Ectodermal cell (in vitro differentiated cells): ENCODE measurements at regions not wholly inside any gene's neighbourhood (a gene's known extent, or its start where the extent isn't known, plus 50 kb on each side); places are given as distances from the start of the nearest gene placed in this dataset.

Experiments
- H3K27ac ChIP-seq: 2 replicates; pipeline ENCODE4 v1.7.0; 2013; ENCODE audit warnings: mild to moderate bottlenecking, low read depth, low read length; ENCODE audit not compliant: insufficient read depth, poor library complexity, severe bottlenecking
- H3K27me3 ChIP-seq: 2 replicates; pipeline ENCODE4 v1.7.0; 2013; ENCODE audit warnings: mild to moderate bottlenecking, low read length; ENCODE audit not compliant: insufficient read depth, control insufficient read depth, poor library complexity, severe bottlenecking
- H3K36me3 ChIP-seq: one replicate; pipeline ENCODE4 v1.7.0; 2013; ENCODE audit warnings: low read length; ENCODE audit not compliant: control insufficient read depth, insufficient read depth
- H3K4me1 ChIP-seq: one replicate; pipeline ENCODE4 v1.7.0; 2013; ENCODE audit warnings: low read length; ENCODE audit not compliant: control insufficient read depth, insufficient read depth
- H3K4me3 ChIP-seq: 2 replicates; pipeline ENCODE4 v1.7.0; 2013; ENCODE audit warnings: low read depth, low read length, control low read depth; ENCODE audit not compliant: insufficient read depth
- H3K9me3 ChIP-seq: 2 replicates; pipeline ENCODE4 v1.7.0; 2013; ENCODE audit warnings: mild to moderate bottlenecking, low read length, moderate library complexity; ENCODE audit not compliant: control insufficient read depth
- WGBS, 2 experiments: methylation state at CpG; one replicate each; pipeline ENCODE4 v1.1.7; 2013; ENCODE audit warnings: missing lambda C conversion rate in 2 of 2; 5-methylcytosine and 5-hydroxymethylcytosine counted together

DNA sequence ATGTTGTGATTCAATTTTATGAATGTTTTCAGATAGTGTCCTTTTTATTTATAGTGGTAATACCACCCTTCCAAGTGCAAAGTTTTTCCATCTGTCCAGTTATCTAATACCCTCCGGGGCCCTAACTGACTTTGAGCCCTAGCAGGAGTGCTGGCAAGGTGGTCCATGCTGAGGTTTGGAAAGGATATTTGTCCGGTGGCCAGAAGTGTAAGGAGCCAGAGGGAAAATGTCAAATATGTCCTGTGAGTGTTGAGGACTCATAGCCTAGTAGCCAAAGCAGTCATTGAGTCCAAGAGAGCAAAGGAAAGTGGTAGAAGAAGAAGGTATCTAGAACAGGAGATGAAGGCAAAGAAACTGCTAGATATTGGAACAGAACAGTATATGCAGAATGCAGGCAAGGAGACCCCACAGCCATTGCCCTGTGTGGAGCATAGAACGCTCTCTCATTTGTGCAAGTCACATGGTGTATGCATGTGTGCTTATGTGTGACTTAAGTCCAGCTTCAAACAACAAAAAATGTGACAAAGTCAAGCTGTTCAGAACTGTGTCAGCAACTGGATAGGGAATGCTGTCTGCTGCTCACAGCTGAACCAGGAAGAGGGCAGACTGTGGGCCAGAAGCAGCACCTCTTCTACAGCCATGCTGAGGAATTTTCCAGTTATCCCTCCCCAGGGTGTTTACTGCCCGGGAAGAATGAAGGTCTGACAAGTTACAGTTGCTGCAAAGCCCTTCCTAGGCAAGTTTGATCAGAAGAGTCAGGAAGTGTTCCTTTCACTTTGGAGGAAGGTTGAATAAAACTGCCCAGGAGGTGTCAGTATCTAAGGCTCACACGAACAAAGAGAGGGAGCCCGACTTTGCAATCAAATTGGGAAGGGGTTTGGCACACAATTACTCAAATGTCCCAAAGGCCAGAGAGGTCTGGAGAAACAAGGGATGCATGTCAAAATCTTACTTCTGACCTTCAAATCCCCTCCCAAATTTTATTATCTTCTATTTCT lies 463.3 kb upstream of the DMAC1 start:
- no peaks in the 10 kb centered on the region for H3K9me3 ChIP-seq
- no peaks in the 10 kb centered on the region for H3K27me3 ChIP-seq
- H3K4me1 ChIP-seq = no peaks in the 10 kb centered on the region
- H3K27ac ChIP-seq = no peak overlapping the region
- 53 to 59% methylated on average over 6 of the region's 6 CpGs for WGBS, 2 experiments
- no peaks in the 10 kb centered on the region for H3K36me3 ChIP-seq
- no peak overlapping the region for H3K4me3 ChIP-seq

- no peaks in the 10 kb centered on the region for H3K9me3 ChIP-seq
- H3K27ac ChIP-seq = no peak overlapping the region
- WGBS, 2 experiments = 97 to 99% methylated on average over 3 of the region's 3 CpGs
Measured at GRCh38 chr9:8261737-8262136, 462.2 kb upstream of the DMAC1 start.

DNA sequence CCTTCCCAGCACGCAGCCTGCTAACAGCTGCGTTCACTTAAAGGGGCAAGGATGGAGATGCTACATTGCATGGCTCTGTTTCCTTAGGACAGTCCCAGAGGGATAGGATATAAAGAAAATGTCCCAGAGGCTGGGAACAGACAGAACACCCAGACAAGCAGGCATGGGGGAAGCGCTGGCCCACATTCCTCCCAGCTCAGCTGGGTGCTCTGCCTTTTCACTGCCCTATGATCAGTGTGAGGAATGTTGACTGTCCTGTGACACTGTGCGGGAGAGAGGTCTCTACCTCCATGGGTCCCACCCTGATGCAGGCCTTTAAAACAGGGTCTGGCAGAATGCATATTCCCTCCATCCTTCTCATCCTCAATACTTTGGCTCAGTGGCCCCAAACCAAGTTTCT lies 459.4 kb upstream of the DMAC1 start:
- 85% methylated on average over 4 of the region's 4 CpGs for WGBS, 2 experiments
- Histone ChIP-seq H3K27me3 (no peaks in the 10 kb centered on the region), H3K27ac (no peak overlapping the region), H3K4me1 (no peaks in the 10 kb centered on the region), H3K36me3 (no peaks in the 10 kb centered on the region), H3K4me3 (no peak overlapping the region), H3K9me3 (no peaks in the 10 kb centered on the region)

More at GRCh38 chr9:8261737-8262136, 462.2 kb upstream of the DMAC1 start:
- H3K4me1 ChIP-seq = no peaks in the 10 kb centered on the region
- no peaks in the 10 kb centered on the region for H3K36me3 ChIP-seq
- no peaks in the 10 kb centered on the region for H3K27me3 ChIP-seq
- no peak overlapping the region for H3K4me3 ChIP-seq

GRCh38 chr9:8256880-8257279 lies 457.3 kb upstream of the DMAC1 start:
- no peak overlapping the region for H3K4me3 ChIP-seq
- no peaks in the 10 kb centered on the region for H3K9me3 ChIP-seq
- H3K27ac ChIP-seq = no peak overlapping the region
- 92 to 96% methylated on average over 2 of the region's 2 CpGs for WGBS, 2 experiments
- H3K36me3 ChIP-seq = no peaks in the 10 kb centered on the region
- H3K4me1 ChIP-seq = no peaks in the 10 kb centered on the region
- H3K27me3 ChIP-seq = no peaks in the 10 kb centered on the region

DNA sequence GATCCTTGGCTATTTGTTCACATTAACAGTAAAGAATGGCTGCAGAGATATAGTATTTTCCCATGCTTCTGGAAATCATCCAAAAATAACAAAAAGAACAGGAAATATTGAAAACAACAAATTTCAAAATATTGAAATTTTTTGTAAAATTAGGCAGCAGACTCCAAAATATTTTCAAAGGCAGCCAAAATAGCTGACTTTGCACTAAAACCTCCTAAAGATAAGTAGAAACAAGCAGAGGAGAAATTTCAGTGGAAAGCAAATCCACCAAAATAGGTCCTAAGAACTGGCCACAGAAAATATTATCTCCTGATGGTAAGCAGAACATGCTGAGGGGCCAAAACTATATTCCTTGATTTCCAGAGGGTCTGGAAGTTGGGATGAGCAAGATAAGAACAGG lies 456.3 kb upstream of the DMAC1 start:
- Histone ChIP-seq H3K4me1 (no peaks in the 10 kb centered on the region), H3K9me3 (no peaks in the 10 kb centered on the region), H3K27me3 (no peaks in the 10 kb centered on the region), H3K4me3 (no peak overlapping the region), H3K27ac (no peak overlapping the region), H3K36me3 (no peaks in the 10 kb centered on the region)

GRCh38 chr9:8254541-8254940 lies 455.0 kb upstream of the DMAC1 start:
- H3K4me3 ChIP-seq = no peak overlapping the region
- H3K27me3 ChIP-seq = no peaks in the 10 kb centered on the region
- H3K9me3 ChIP-seq = no peaks in the 10 kb centered on the region
- 92 to 97% methylated on average over 3 to 4 of the region's 4 CpGs for WGBS, 2 experiments
- H3K36me3 ChIP-seq = no peaks in the 10 kb centered on the region
- H3K27ac ChIP-seq = no peak overlapping the region
- no peaks in the 10 kb centered on the region for H3K4me1 ChIP-seq

DNA sequence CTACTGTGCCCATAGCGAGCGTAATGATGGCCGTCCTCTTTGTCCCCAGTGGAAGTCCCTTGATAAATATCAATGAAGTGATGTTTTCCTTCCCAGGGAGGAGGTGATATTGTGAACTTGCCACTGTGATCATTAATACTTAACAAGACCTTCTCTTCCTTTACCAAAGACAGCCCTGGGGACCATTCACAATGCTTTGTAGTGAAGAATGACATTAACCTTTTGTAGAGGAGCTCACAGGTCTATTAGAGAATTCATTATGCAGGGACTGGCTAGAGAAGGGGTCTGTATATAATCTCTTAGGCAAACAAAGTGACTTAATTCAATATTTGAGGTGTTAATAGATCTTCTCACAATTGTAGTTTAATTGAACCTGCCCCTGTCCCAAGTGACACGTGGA lies 452.9 kb upstream of the DMAC1 start:
- H3K36me3 ChIP-seq = no peaks in the 10 kb centered on the region
- H3K4me3 ChIP-seq = no peak overlapping the region
- no peaks in the 10 kb centered on the region for H3K9me3 ChIP-seq
- 96 to 98% methylated on average over 3 to 4 of the region's 4 CpGs for WGBS, 2 experiments
- no peak overlapping the region for H3K27ac ChIP-seq
- no peaks in the 10 kb centered on the region for H3K27me3 ChIP-seq
- no peaks in the 10 kb centered on the region for H3K4me1 ChIP-seq

GRCh38 chr9:8251566-8251965 lies 452.0 kb upstream of the DMAC1 start:
- H3K36me3 ChIP-seq = no peaks in the 10 kb centered on the region
- no peaks in the 10 kb centered on the region for H3K9me3 ChIP-seq
- H3K4me3 ChIP-seq = no peak overlapping the region
- no peaks in the 10 kb centered on the region for H3K27me3 ChIP-seq
- no peak overlapping the region for H3K27ac ChIP-seq
- no peaks in the 10 kb centered on the region for H3K4me1 ChIP-seq

DNA sequence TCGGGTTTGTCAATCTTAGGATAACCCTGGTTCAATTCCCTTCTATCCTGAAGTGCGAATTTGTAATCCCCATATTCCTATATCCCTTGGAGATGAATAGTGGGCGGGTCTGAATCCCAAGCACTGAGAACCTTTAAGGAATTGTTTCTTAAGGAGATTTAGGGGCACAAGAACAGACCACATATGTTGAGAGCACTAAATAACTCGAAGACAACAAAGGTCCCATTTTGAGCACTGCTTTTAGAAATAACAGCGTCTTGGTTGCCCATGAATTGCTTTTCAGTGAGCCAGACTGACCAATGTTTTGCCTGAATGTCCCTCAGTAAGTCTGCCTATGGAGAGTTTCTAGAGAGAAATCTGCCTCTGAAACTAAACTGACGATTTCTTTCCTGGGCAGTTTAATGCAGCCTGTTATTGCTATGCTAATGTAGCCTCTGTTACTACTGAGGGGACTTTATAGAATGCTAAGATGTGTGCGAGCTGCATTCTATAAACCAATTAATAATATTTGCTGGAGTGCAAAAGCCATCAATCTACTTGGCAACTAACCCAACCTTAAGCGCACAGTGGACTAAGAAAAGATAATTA lies 445.0 kb upstream of the DMAC1 start:
- WGBS, 2 experiments = 79 to 82% methylated on average over 6 to 8 of the region's 8 CpGs

DNA sequence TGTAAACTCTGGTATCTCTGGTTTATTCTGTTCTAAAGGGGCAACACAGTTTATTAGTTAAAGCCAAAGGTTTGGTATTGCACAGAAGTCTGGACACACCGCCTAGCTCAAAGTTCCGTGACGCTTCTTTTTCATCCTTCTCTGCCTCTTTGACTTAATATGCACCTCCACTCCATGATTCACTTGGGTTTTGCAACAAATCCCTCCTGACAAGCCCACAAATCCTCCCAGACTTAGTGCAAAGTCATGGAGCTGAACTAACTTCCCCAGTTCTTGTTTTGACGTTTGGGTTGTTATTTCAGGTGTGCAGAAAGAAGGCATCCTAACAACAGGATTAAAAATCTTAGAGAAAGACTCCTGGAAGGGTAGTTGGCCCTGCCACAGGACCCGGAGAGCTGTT lies 441.6 kb upstream of the DMAC1 start:
- Histone ChIP-seq H3K27me3 (no peaks in the 10 kb centered on the region), H3K4me1 (no peaks in the 10 kb centered on the region), H3K36me3 (no peaks in the 10 kb centered on the region), H3K9me3 (no peaks in the 10 kb centered on the region), H3K4me3 (no peak overlapping the region), H3K27ac (no peak overlapping the region)
- WGBS, 2 experiments = 94 to 95% methylated on average over 5 of the region's 5 CpGs

More for the DNA sequence above, 445.0 kb upstream of the DMAC1 start:
- no peak overlapping the region for H3K4me3 ChIP-seq
- H3K4me1 ChIP-seq = no peaks in the 10 kb centered on the region
- H3K27me3 ChIP-seq = no peaks in the 10 kb centered on the region
- H3K9me3 ChIP-seq = no peaks in the 10 kb centered on the region
- H3K27ac ChIP-seq = no peak overlapping the region
- H3K36me3 ChIP-seq = no peaks in the 10 kb centered on the region
